GM21786 (cell line): ENCODE measurements at regions not wholly inside any gene's neighbourhood (a gene's known extent, or its start where the extent isn't known, plus 50 kb on each side); places are given as distances from the start of the nearest gene placed in this dataset.
"Not testable (repeated sequence)": the region's sequence is repeated elsewhere in the genome, so short reads cannot be mapped to it uniquely, and the experiment has no call there.

ENCODE experiments used
- ATAC-seq: cut with Tn5 transposase; IDR thresholded peaks from one replicate; pipeline ENCODE4 v1.9.1; 2021; ENCODE audit not compliant: unreplicated experiment

- ATAC-seq, result no peak
These were observed 103.9 kb upstream of the SEC14L1 start for GRCh38 chr17:77036841-77037381.

- ATAC-seq, result no peak
These were observed 102.8 kb upstream of the SEC14L1 start for GRCh38 chr17:77037943-77038342.

- ATAC-seq, result no peak
These were observed 101.7 kb upstream of the SEC14L1 start for GRCh38 chr17:77038884-77039555.

- no peak for ATAC-seq
These were observed 98.1 kb upstream of the SEC14L1 start for GRCh38 chr17:77042476-77043231.

- no peak for ATAC-seq
These were observed 95.2 kb upstream of the SEC14L1 start for GRCh38 chr17:77045441-77046041.

GRCh38 chr17:77049440-77049839 is 91.3 kb upstream of the SEC14L1 start:
- no peak for ATAC-seq

- ATAC-seq, result not testable (repeated sequence)
These were observed 89.9 kb upstream of the SEC14L1 start for GRCh38 chr17:77050901-77051300.

GRCh38 chr17:77054936-77055335 is 85.8 kb upstream of the SEC14L1 start:
- no peak for ATAC-seq

- ATAC-seq, result no peak
These were observed 85.3 kb upstream of the SEC14L1 start for GRCh38 chr17:77055453-77055852.

- ATAC-seq, result no peak
These were observed 82.8 kb upstream of the SEC14L1 start for GRCh38 chr17:77058016-77058415.

- no peak for ATAC-seq
These were observed 79.1 kb upstream of the SEC14L1 start for GRCh38 chr17:77061669-77062068.

- ATAC-seq, result no peak
These were observed 76.2 kb upstream of the SEC14L1 start for GRCh38 chr17:77064598-77064997.

GRCh38 chr17:77066165-77066564 is 74.6 kb upstream of the SEC14L1 start:
- ATAC-seq, result no peak

- not testable (repeated sequence) for ATAC-seq
These were observed 73.9 kb upstream of the SEC14L1 start for GRCh38 chr17:77066726-77067409.

- no peak for ATAC-seq
These were observed 71.9 kb upstream of the SEC14L1 start for GRCh38 chr17:77068915-77069314.

GRCh38 chr17:77070888-77071279 is 69.9 kb upstream of the SEC14L1 start:
- no peak for ATAC-seq

- ATAC-seq, result no peak
These were observed 68.8 kb upstream of the SEC14L1 start for GRCh38 chr17:77071925-77072490.

- ATAC-seq, result no peak
These were observed 68.1 kb upstream of the SEC14L1 start for GRCh38 chr17:77072670-77073069.

GRCh38 chr17:77074681-77075080 is 66.1 kb upstream of the SEC14L1 start:
- no peak for ATAC-seq

- ATAC-seq, result no peak
These were observed 64.5 kb upstream of the SEC14L1 start for GRCh38 chr17:77076124-77076830.
